Astrocyte (in vitro differentiated cells and primary cell): ENCODE measurements at regions not wholly inside any gene's neighbourhood (a gene's known extent, or its start where the extent isn't known, plus 50 kb on each side); places are given as distances from the start of the nearest gene placed in this dataset.
A peak's percentile ranks its signal among the peaks of the same experiment; 100 is the strongest.

Experiments
- DNase-seq: peaks from one replicate; pipeline ENCODE4 v3.0.0-alpha.2; 2010; ENCODE audit warnings: low read depth
- FAIRE-seq: peaks from 2 replicates; lab custom pipeline; 2011; peaks lifted over from hg19 to GRCh38; lab: Jason Lieb, UNC
- H2AFZ ChIP-seq: 2 replicates; pipeline ENCODE4 v1.6.0; 2012; ENCODE audit warnings: low read depth, low read length, inconsistent platforms
- H3K27ac ChIP-seq: 2 replicates; pipeline ENCODE4 v1.5.1; 2011; ENCODE audit warnings: low read depth, low read length, inconsistent platforms
- H3K27me3 ChIP-seq: 2 replicates; pipeline ENCODE4 v1.6.0; 2011; ENCODE audit warnings: low read length, inconsistent platforms; ENCODE audit not compliant: insufficient read depth
- H3K36me3 ChIP-seq: 2 replicates; pipeline ENCODE4 v1.5.1; 2011; ENCODE audit warnings: low read length, inconsistent platforms; ENCODE audit not compliant: insufficient read depth
- H3K4me1 ChIP-seq: 2 replicates; pipeline ENCODE4 v1.5.1; 2011; ENCODE audit warnings: low read length, inconsistent platforms; ENCODE audit not compliant: insufficient read depth
- H3K4me2 ChIP-seq: 2 replicates; pipeline ENCODE4 v1.6.0; 2012; ENCODE audit warnings: low read length, inconsistent platforms
- H3K4me3 ChIP-seq: 2 replicates; pipeline ENCODE4 v1.5.1; 2011; ENCODE audit warnings: low read depth, mild to moderate bottlenecking, low read length, inconsistent platforms; ENCODE audit not compliant: insufficient read depth
- H3K79me2 ChIP-seq: 2 replicates; pipeline ENCODE4 v1.6.0; 2012; ENCODE audit warnings: mild to moderate bottlenecking, low read length, inconsistent platforms; ENCODE audit not compliant: insufficient read depth
- H3K9ac ChIP-seq: 2 replicates; pipeline ENCODE4 v1.6.0; 2012; ENCODE audit warnings: mild to moderate bottlenecking, low read length, inconsistent platforms
- H3K9me3 ChIP-seq: 2 replicates; pipeline ENCODE4 v1.5.1; 2012; ENCODE audit warnings: low read depth, mild to moderate bottlenecking, low read length, inconsistent platforms; ENCODE audit not compliant: insufficient read depth
- H4K20me1 ChIP-seq: 2 replicates; pipeline ENCODE4 v1.6.0; 2012; ENCODE audit warnings: low read length, inconsistent platforms; ENCODE audit not compliant: insufficient read depth
- H3K27ac Mint-ChIP-seq: one replicate; pipeline ENCODE4 v1.8.0; 2021; ENCODE audit warnings: mild to moderate bottlenecking, mixed read lengths; ENCODE audit not compliant: unreplicated experiment
- H3K27me3 Mint-ChIP-seq: one replicate; pipeline ENCODE4 v1.8.0; 2021; ENCODE audit warnings: low read depth, mixed read lengths; ENCODE audit not compliant: unreplicated experiment
- H3K36me3 Mint-ChIP-seq: one replicate; pipeline ENCODE4 v1.8.0; 2021; ENCODE audit warnings: low read depth, mixed read lengths; ENCODE audit not compliant: unreplicated experiment
- H3K4me1 Mint-ChIP-seq: one replicate; pipeline ENCODE4 v1.8.0; 2021; ENCODE audit warnings: low read depth, mixed read lengths; ENCODE audit not compliant: unreplicated experiment
- H3K4me3 Mint-ChIP-seq: one replicate; pipeline ENCODE4 v1.8.0; 2021; ENCODE audit warnings: mild to moderate bottlenecking, moderate library complexity, mixed read lengths; ENCODE audit not compliant: unreplicated experiment
- H3K9me3 Mint-ChIP-seq: one replicate; pipeline ENCODE4 v1.8.0; 2021; ENCODE audit warnings: mild to moderate bottlenecking, mixed read lengths; ENCODE audit not compliant: unreplicated experiment
- EZH2 ChIP-seq: IDR thresholded peaks from 2 replicates; pipeline ENCODE4 v1.6.1; 2012; ENCODE audit warnings: mild to moderate bottlenecking, low read length, inconsistent platforms; ENCODE audit not compliant: insufficient read depth
- TF ChIP-seq, protein P1 (sequence below): IDR thresholded peaks from 2 replicates; pipeline ENCODE4 v1.5.1; 2011; ENCODE audit warnings: low read depth, mild to moderate bottlenecking, inconsistent platforms, low read length, moderate library complexity; ENCODE audit not compliant: insufficient read depth

- FAIRE-seq (no peak), DNase-seq (no peak)
- Histone ChIP-seq H2AFZ (peak overlapping the region; percentile 12), H3K36me3 (no peaks in the 10 kb centered on the region), H3K4me1 (peaks cover 20% of the 10 kb centered on the region), H3K4me2 (peak overlapping the region; percentile 80), H3K27ac (peak overlapping the region; percentile 78), H4K20me1 (no peaks in the 10 kb centered on the region), H3K79me2 (no peaks in the 10 kb centered on the region), H3K27me3 (no peaks in the 10 kb centered on the region), H3K9me3 (no peaks in the 10 kb centered on the region), H3K4me3 (peak overlapping the region; percentile 42), H3K9ac (peak overlapping the region; percentile 64)
- TF ChIP-seq, protein P1, sequence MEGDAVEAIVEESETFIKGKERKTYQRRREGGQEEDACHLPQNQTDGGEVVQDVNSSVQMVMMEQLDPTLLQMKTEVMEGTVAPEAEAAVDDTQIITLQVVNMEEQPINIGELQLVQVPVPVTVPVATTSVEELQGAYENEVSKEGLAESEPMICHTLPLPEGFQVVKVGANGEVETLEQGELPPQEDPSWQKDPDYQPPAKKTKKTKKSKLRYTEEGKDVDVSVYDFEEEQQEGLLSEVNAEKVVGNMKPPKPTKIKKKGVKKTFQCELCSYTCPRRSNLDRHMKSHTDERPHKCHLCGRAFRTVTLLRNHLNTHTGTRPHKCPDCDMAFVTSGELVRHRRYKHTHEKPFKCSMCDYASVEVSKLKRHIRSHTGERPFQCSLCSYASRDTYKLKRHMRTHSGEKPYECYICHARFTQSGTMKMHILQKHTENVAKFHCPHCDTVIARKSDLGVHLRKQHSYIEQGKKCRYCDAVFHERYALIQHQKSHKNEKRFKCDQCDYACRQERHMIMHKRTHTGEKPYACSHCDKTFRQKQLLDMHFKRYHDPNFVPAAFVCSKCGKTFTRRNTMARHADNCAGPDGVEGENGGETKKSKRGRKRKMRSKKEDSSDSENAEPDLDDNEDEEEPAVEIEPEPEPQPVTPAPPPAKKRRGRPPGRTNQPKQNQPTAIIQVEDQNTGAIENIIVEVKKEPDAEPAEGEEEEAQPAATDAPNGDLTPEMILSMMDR, result no peak
- no peak for TF ChIP-seq EZH2
- H3K9me3 Mint-ChIP-seq, result no peaks in the 10 kb centered on the region
- H3K4me1 Mint-ChIP-seq, result peaks cover 22% of the 10 kb centered on the region
- H3K36me3 Mint-ChIP-seq, result no peaks in the 10 kb centered on the region
- H3K4me3 Mint-ChIP-seq, result no peak overlapping the region
- H3K27me3 Mint-ChIP-seq, result no peaks in the 10 kb centered on the region
- H3K27ac Mint-ChIP-seq, result peak overlapping the region; percentile 90
These were observed 320.6 kb downstream of the KCNC2 start for GRCh38 chr12:74889073-74889472.

GRCh38 chr12:74889563-74890236 lies 319.9 kb downstream of the KCNC2 start:
- Histone ChIP-seq H3K4me3 (peak overlapping the region; percentile 42), H3K79me2 (no peaks in the 10 kb centered on the region), H3K4me1 (peaks cover 20% of the 10 kb centered on the region), H4K20me1 (no peaks in the 10 kb centered on the region), H3K9ac (peak overlapping the region; percentile 64), H2AFZ (peak overlapping the region; percentile 12), H3K36me3 (no peaks in the 10 kb centered on the region), H3K27ac (peak overlapping the region; percentile 78), H3K4me2 (peak overlapping the region; percentile 80), H3K9me3 (no peaks in the 10 kb centered on the region), H3K27me3 (no peaks in the 10 kb centered on the region)
- H3K27ac Mint-ChIP-seq, result peak overlapping the region; percentile 90
- FAIRE-seq (peak; percentile 64), DNase-seq (peak; percentile 75)
- no peak for TF ChIP-seq EZH2
- TF ChIP-seq, protein P1, result no peak
- H3K9me3 Mint-ChIP-seq, result no peaks in the 10 kb centered on the region
- no peaks in the 10 kb centered on the region for H3K36me3 Mint-ChIP-seq
- H3K4me1 Mint-ChIP-seq, result peaks cover 22% of the 10 kb centered on the region
- no peaks in the 10 kb centered on the region for H3K27me3 Mint-ChIP-seq
- no peak overlapping the region for H3K4me3 Mint-ChIP-seq

- Histone ChIP-seq H3K4me3 (peak overlapping the region; percentile 42), H3K79me2 (no peaks in the 10 kb centered on the region), H3K4me1 (peaks cover 20% of the 10 kb centered on the region), H3K4me2 (peak overlapping the region; percentile 80), H3K9ac (peak overlapping the region; percentile 64), H3K36me3 (no peaks in the 10 kb centered on the region), H3K27ac (peak overlapping the region; percentile 78), H3K27me3 (no peaks in the 10 kb centered on the region), H4K20me1 (no peaks in the 10 kb centered on the region), H3K9me3 (no peaks in the 10 kb centered on the region), H2AFZ (peak overlapping the region; percentile 20)
- TF ChIP-seq, protein P1, result no peak
- no peak for TF ChIP-seq EZH2
- peak; percentile 96 for FAIRE-seq
- H3K4me3 Mint-ChIP-seq, result no peak overlapping the region
- peak overlapping the region; percentile 90 for H3K27ac Mint-ChIP-seq
- H3K36me3 Mint-ChIP-seq, result no peaks in the 10 kb centered on the region
- peak; percentile 89 for DNase-seq
- no peaks in the 10 kb centered on the region for H3K9me3 Mint-ChIP-seq
- peaks cover 22% of the 10 kb centered on the region for H3K4me1 Mint-ChIP-seq
- H3K27me3 Mint-ChIP-seq, result no peaks in the 10 kb centered on the region
These were observed 319.4 kb downstream of the KCNC2 start for GRCh38 chr12:74890237-74890599.
